HEK293 (cell line): ENCODE measurements at regions not wholly inside any gene's neighbourhood (a gene's known extent, or its start where the extent isn't known, plus 50 kb on each side); places are given as distances from the start of the nearest gene placed in this dataset.

Experiments used
- CTCF ChIA-PET: fragments of 350-600 bp; formaldehyde crosslinking; extraction: SDS; loops from one replicate; lab custom pipeline; 2021; ENCODE audit warnings: antibody characterized with exemption; lab: Yijun Ruan, JAX
- POLR2A ChIA-PET: fragments of 300-600 bp; formaldehyde crosslinking; extraction: SDS; loops from one replicate; lab custom pipeline; 2020; ENCODE audit warnings: antibody characterized with exemption, inconsistent platforms; lab: Yijun Ruan, JAX
- H3K27ac ChIP-seq: fragments of 200-500 bp; sonication (Bioruptor generic); 2 replicates; pipeline ENCODE4 v1.5.1; 2014; ENCODE audit warnings: low read depth, low read length, control low read depth, inconsistent platforms; ENCODE audit errors: extremely low read depth
- H3K36me3 ChIP-seq, 2 experiments: fragments of 200-500 bp in 1 of 2; sonication (Bioruptor generic) in 1 of 2; 1 replicate in 1 of 2; 2 replicates in 1 of 2; pipeline ENCODE4 v1.5.1; 2014 to 2017; ENCODE audit warnings: inconsistent platforms in 2 of 2, low read length in 2 of 2; ENCODE audit not compliant: control insufficient read depth in 2 of 2, insufficient read depth in 1 of 2
- H3K4me1 ChIP-seq: fragments of 200-500 bp; sonication (Bioruptor generic); 2 replicates; pipeline ENCODE4 v1.5.1; 2014; ENCODE audit warnings: mild to moderate bottlenecking, low read length, inconsistent platforms; ENCODE audit not compliant: control insufficient read depth, insufficient read depth
- H3K4me3 ChIP-seq: 2 replicates; pipeline ENCODE4 v1.5.1; 2011; ENCODE audit warnings: low read depth, mild to moderate bottlenecking, control low read depth, low read length, moderate library complexity
- H3K9me3 ChIP-seq: fragments of 200-500 bp; sonication (Bioruptor generic); 2 replicates; pipeline ENCODE4 v1.5.1; 2014; ENCODE audit warnings: low read depth, low read length, inconsistent platforms; ENCODE audit not compliant: control insufficient read depth, insufficient read depth
- GFI1B ChIP-seq: fragments of 450-650 bp; formaldehyde crosslinking; IDR thresholded peaks from 2 replicates; pipeline ENCODE4 v1.5.1; 2016; ENCODE audit warnings: missing biosample characterization, missing genetic modification characterization
- GLIS1 ChIP-seq: fragments of 450-650 bp; formaldehyde crosslinking; IDR thresholded peaks from 2 replicates; pipeline ENCODE4 v1.5.1; 2016; ENCODE audit warnings: missing biosample characterization, missing genetic modification characterization
- IKZF3 ChIP-seq: fragments of 450-650 bp; IDR thresholded peaks from 2 replicates; pipeline ENCODE4 v1.5.0; 2018; ENCODE audit warnings: missing biosample characterization, mild to moderate bottlenecking, missing genetic modification characterization, moderate library complexity
- MZF1 ChIP-seq: fragments of 450-650 bp; formaldehyde crosslinking; IDR thresholded peaks from 2 replicates; pipeline ENCODE4 v1.5.1; 2017; ENCODE audit warnings: missing biosample characterization, missing genetic modification characterization, borderline replicate concordance
- PRDM1 ChIP-seq: fragments of 450-650 bp; formaldehyde crosslinking; IDR thresholded peaks from 2 replicates; pipeline ENCODE4; 2016; ENCODE audit warnings: missing biosample characterization, missing genetic modification characterization
- SCRT2 ChIP-seq: fragments of 450-650 bp; formaldehyde crosslinking; IDR thresholded peaks from 2 replicates; pipeline ENCODE4 v1.5.1; 2016; ENCODE audit warnings: missing biosample characterization, missing genetic modification characterization
- ZBTB20 ChIP-seq: fragments of 450-650 bp; formaldehyde crosslinking; IDR thresholded peaks from 2 replicates; pipeline ENCODE4 v1.5.1; 2016; ENCODE audit warnings: missing biosample characterization, missing genetic modification characterization
- ZFHX2 ChIP-seq: fragments of 450-650 bp; formaldehyde crosslinking; conservative IDR thresholded peaks from 2 replicates; pipeline ENCODE4 v1.5.1; 2016; ENCODE audit warnings: missing biosample characterization, missing genetic modification characterization
- ZFP69B ChIP-seq: fragments of 450-650 bp; formaldehyde crosslinking; IDR thresholded peaks from 2 replicates; pipeline ENCODE4 v1.5.1; 2016; ENCODE audit warnings: missing biosample characterization, missing genetic modification characterization
- ZNF114 ChIP-seq: fragments of 450-650 bp; formaldehyde crosslinking; IDR thresholded peaks from 2 replicates; pipeline ENCODE4 v1.5.0; 2017; ENCODE audit warnings: missing biosample characterization, missing genetic modification characterization
- ZNF174 ChIP-seq: fragments of 450-650 bp; formaldehyde crosslinking; IDR thresholded peaks from 2 replicates; pipeline ENCODE4 v1.5.0; 2017; ENCODE audit warnings: missing biosample characterization, mild to moderate bottlenecking, missing genetic modification characterization
- ZNF175 ChIP-seq: fragments of 450-650 bp; formaldehyde crosslinking; IDR thresholded peaks from 2 replicates; pipeline ENCODE4 v1.5.1; 2016; ENCODE audit warnings: missing biosample characterization, missing genetic modification characterization
- ZNF211 ChIP-seq: fragments of 450-650 bp; formaldehyde crosslinking; IDR thresholded peaks from 2 replicates; pipeline ENCODE4 v1.5.1; 2016; ENCODE audit warnings: low read depth, missing biosample characterization, missing genetic modification characterization
- ZNF416 ChIP-seq: fragments of 450-650 bp; formaldehyde crosslinking; IDR thresholded peaks from 2 replicates; pipeline ENCODE4 v1.5.1; 2016; ENCODE audit warnings: missing biosample characterization, missing genetic modification characterization
- ZNF426 ChIP-seq: fragments of 450-650 bp; formaldehyde crosslinking; IDR thresholded peaks from 2 replicates; pipeline ENCODE4 v1.5.1; 2017; ENCODE audit warnings: missing biosample characterization, missing genetic modification characterization, mild to moderate bottlenecking, inconsistent platforms, moderate library complexity
- ZNF549 ChIP-seq: fragments of 450-650 bp; IDR thresholded peaks from 2 replicates; pipeline ENCODE4 v1.5.1; 2018; ENCODE audit warnings: missing biosample characterization, missing genetic modification characterization, mild to moderate bottlenecking, inconsistent platforms, moderate library complexity
- ZNF585B ChIP-seq: fragments of 450-650 bp; formaldehyde crosslinking; IDR thresholded peaks from 2 replicates; pipeline ENCODE4 v1.5.1; 2016; ENCODE audit warnings: missing biosample characterization, missing genetic modification characterization
- ZNF658 ChIP-seq: fragments of 450-650 bp; formaldehyde crosslinking; IDR thresholded peaks from 2 replicates; pipeline ENCODE4; 2016; ENCODE audit warnings: missing biosample characterization, missing genetic modification characterization
- ZNF670 ChIP-seq: fragments of 450-650 bp; formaldehyde crosslinking; IDR thresholded peaks from 2 replicates; pipeline ENCODE4 v1.5.1; 2016; ENCODE audit warnings: missing biosample characterization, missing genetic modification characterization, low read depth
- ZNF791 ChIP-seq: fragments of 450-650 bp; formaldehyde crosslinking; IDR thresholded peaks from 2 replicates; pipeline ENCODE4 v1.5.1; 2016; ENCODE audit warnings: missing biosample characterization, missing genetic modification characterization
- TF ChIP-seq, protein P1 (sequence below): fragments of 450-650 bp; formaldehyde crosslinking; IDR thresholded peaks from 2 replicates; pipeline ENCODE4 v1.5.1; 2017; ENCODE audit warnings: missing biosample characterization, mild to moderate bottlenecking, missing genetic modification characterization, moderate library complexity
- TF ChIP-seq, protein P2 (sequence below): fragments of 450-650 bp; formaldehyde crosslinking; IDR thresholded peaks from 2 replicates; pipeline ENCODE4 v1.5.1; 2017; ENCODE audit warnings: missing biosample characterization, missing genetic modification characterization
- TF ChIP-seq, protein P3 (sequence below): fragments of 450-650 bp; formaldehyde crosslinking; IDR thresholded peaks from 2 replicates; pipeline ENCODE4 v1.5.1; 2016; ENCODE audit warnings: missing biosample characterization, missing genetic modification characterization, borderline replicate concordance
- TF ChIP-seq, protein P4 (sequence below): fragments of 450-650 bp; formaldehyde crosslinking; IDR thresholded peaks from 2 replicates; pipeline ENCODE4 v1.5.1; 2016; ENCODE audit warnings: missing biosample characterization, missing genetic modification characterization
- TF ChIP-seq, protein P5 (sequence below): fragments of 450-650 bp; formaldehyde crosslinking; IDR thresholded peaks from 2 replicates; pipeline ENCODE4 v1.5.1; 2017; ENCODE audit warnings: missing biosample characterization, missing genetic modification characterization

DNA sequence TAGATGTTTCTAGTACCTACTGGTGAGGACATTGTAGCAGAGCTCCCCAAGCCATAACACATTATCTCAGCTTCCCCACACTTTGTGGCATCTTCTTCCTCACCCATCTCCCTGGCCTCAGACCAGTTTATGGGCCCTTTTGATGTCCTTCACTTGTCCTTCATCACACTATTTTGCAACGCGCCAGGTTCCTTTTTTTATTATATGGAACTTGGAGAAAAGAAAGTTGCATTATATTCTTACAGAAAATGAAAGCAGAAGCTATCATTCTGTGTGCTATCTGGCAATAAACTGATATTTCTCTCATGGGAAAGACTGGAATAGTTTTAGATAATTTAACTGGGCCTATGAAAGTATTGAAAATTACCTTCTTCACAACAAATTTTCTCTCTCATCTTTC, 196.9 kb upstream of the ETV3 start:
- CTCF ChIA-PET = interaction anchor here (0.7 kb wide), 1 partner anchor 786 kb away, joined by 3 read pairs; no protein-coding TSS in a partner anchor
- no peaks in the 10 kb centered on the region for H3K4me1 ChIP-seq
- H3K36me3 ChIP-seq = no peaks in the 10 kb centered on the region
- TF ChIP-seq, protein P1, sequence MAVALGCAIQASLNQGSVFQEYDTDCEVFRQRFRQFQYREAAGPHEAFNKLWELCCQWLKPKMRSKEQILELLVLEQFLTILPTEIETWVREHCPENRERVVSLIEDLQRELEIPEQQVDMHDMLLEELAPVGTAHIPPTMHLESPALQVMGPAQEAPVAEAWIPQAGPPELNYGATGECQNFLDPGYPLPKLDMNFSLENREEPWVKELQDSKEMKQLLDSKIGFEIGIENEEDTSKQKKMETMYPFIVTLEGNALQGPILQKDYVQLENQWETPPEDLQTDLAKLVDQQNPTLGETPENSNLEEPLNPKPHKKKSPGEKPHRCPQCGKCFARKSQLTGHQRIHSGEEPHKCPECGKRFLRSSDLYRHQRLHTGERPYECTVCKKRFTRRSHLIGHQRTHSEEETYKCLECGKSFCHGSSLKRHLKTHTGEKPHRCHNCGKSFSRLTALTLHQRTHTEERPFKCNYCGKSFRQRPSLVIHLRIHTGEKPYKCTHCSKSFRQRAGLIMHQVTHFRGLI = no peak
- TF ChIP-seq PRDM1 (no peak), ZNF426 (no peak), ZNF585B (tag by site-specific recombination) (no peak), ZNF670 (no peak), MZF1 (tag by site-specific recombination) (no peak), SCRT2 (tag by site-specific recombination) (no peak), GLIS1 (no peak), ZNF174 (tag by site-specific recombination) (no peak), GFI1B (tag by site-specific recombination) (no peak), ZNF549 (tag by site-specific recombination) (no peak), ZNF791 (tag by site-specific recombination) (no peak), ZNF416 (no peak), ZNF114 (tag by site-specific recombination) (no peak), ZNF211 (no peak)
- TF ChIP-seq, protein P2, sequence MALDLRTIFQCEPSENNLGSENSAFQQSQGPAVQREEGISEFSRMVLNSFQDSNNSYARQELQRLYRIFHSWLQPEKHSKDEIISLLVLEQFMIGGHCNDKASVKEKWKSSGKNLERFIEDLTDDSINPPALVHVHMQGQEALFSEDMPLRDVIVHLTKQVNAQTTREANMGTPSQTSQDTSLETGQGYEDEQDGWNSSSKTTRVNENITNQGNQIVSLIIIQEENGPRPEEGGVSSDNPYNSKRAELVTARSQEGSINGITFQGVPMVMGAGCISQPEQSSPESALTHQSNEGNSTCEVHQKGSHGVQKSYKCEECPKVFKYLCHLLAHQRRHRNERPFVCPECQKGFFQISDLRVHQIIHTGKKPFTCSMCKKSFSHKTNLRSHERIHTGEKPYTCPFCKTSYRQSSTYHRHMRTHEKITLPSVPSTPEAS (tag by site-specific recombination) = no peak
- TF ChIP-seq, protein P3, sequence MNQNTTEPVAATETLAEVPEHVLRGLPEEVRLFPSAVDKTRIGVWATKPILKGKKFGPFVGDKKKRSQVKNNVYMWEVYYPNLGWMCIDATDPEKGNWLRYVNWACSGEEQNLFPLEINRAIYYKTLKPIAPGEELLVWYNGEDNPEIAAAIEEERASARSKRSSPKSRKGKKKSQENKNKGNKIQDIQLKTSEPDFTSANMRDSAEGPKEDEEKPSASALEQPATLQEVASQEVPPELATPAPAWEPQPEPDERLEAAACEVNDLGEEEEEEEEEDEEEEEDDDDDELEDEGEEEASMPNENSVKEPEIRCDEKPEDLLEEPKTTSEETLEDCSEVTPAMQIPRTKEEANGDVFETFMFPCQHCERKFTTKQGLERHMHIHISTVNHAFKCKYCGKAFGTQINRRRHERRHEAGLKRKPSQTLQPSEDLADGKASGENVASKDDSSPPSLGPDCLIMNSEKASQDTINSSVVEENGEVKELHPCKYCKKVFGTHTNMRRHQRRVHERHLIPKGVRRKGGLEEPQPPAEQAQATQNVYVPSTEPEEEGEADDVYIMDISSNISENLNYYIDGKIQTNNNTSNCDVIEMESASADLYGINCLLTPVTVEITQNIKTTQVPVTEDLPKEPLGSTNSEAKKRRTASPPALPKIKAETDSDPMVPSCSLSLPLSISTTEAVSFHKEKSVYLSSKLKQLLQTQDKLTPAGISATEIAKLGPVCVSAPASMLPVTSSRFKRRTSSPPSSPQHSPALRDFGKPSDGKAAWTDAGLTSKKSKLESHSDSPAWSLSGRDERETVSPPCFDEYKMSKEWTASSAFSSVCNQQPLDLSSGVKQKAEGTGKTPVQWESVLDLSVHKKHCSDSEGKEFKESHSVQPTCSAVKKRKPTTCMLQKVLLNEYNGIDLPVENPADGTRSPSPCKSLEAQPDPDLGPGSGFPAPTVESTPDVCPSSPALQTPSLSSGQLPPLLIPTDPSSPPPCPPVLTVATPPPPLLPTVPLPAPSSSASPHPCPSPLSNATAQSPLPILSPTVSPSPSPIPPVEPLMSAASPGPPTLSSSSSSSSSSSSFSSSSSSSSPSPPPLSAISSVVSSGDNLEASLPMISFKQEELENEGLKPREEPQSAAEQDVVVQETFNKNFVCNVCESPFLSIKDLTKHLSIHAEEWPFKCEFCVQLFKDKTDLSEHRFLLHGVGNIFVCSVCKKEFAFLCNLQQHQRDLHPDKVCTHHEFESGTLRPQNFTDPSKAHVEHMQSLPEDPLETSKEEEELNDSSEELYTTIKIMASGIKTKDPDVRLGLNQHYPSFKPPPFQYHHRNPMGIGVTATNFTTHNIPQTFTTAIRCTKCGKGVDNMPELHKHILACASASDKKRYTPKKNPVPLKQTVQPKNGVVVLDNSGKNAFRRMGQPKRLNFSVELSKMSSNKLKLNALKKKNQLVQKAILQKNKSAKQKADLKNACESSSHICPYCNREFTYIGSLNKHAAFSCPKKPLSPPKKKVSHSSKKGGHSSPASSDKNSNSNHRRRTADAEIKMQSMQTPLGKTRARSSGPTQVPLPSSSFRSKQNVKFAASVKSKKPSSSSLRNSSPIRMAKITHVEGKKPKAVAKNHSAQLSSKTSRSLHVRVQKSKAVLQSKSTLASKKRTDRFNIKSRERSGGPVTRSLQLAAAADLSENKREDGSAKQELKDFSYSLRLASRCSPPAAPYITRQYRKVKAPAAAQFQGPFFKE (tag by site-specific recombination) = no peak
- TF ChIP-seq, all 188 proteins: peak for 0
- H3K9me3 ChIP-seq = no peaks in the 10 kb centered on the region
- no peak overlapping the region for H3K4me3 ChIP-seq
- POLR2A ChIA-PET = no interaction called here
- H3K27ac ChIP-seq = no peak overlapping the region

DNA sequence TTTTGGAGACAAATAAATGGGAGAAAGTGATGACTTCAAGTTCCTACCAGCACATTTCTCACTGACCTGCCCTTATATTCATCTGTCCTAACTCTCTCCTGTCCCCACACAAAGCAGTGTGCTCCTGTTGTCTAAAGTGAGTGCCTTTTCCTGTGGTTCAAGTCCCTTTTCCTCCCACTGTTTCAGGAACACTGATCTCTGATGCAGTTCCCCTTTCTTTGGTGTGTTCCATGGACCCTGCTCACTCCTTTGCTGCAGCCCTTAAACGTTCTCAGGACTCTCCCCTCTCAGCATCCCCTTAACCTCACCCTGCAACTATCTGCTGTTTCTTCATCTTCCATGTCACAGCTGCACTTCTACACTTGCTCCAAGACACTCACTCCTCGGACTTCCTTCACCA, 195.8 kb upstream of the ETV3 start:
- no peaks in the 10 kb centered on the region for H3K9me3 ChIP-seq
- H3K27ac ChIP-seq = no peak overlapping the region
- H3K36me3 ChIP-seq = no peaks in the 10 kb centered on the region
- POLR2A ChIA-PET = no interaction called here
- CTCF ChIA-PET = no interaction called here
- H3K4me3 ChIP-seq = no peak overlapping the region
- no peaks in the 10 kb centered on the region for H3K4me1 ChIP-seq
- TF ChIP-seq ZNF658 (tag by site-specific recombination) (no peak), ZBTB20 (tag by site-specific recombination) (no peak), IKZF3 (tag by site-specific recombination) (no peak), ZFP69B (tag by site-specific recombination) (no peak), ZFHX2 (no peak), ZNF175 (tag by site-specific recombination) (no peak)
- TF ChIP-seq, protein P4, sequence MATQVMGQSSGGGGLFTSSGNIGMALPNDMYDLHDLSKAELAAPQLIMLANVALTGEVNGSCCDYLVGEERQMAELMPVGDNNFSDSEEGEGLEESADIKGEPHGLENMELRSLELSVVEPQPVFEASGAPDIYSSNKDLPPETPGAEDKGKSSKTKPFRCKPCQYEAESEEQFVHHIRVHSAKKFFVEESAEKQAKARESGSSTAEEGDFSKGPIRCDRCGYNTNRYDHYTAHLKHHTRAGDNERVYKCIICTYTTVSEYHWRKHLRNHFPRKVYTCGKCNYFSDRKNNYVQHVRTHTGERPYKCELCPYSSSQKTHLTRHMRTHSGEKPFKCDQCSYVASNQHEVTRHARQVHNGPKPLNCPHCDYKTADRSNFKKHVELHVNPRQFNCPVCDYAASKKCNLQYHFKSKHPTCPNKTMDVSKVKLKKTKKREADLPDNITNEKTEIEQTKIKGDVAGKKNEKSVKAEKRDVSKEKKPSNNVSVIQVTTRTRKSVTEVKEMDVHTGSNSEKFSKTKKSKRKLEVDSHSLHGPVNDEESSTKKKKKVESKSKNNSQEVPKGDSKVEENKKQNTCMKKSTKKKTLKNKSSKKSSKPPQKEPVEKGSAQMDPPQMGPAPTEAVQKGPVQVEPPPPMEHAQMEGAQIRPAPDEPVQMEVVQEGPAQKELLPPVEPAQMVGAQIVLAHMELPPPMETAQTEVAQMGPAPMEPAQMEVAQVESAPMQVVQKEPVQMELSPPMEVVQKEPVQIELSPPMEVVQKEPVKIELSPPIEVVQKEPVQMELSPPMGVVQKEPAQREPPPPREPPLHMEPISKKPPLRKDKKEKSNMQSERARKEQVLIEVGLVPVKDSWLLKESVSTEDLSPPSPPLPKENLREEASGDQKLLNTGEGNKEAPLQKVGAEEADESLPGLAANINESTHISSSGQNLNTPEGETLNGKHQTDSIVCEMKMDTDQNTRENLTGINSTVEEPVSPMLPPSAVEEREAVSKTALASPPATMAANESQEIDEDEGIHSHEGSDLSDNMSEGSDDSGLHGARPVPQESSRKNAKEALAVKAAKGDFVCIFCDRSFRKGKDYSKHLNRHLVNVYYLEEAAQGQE (tag by site-specific recombination) = no peak
- TF ChIP-seq, protein P5, sequence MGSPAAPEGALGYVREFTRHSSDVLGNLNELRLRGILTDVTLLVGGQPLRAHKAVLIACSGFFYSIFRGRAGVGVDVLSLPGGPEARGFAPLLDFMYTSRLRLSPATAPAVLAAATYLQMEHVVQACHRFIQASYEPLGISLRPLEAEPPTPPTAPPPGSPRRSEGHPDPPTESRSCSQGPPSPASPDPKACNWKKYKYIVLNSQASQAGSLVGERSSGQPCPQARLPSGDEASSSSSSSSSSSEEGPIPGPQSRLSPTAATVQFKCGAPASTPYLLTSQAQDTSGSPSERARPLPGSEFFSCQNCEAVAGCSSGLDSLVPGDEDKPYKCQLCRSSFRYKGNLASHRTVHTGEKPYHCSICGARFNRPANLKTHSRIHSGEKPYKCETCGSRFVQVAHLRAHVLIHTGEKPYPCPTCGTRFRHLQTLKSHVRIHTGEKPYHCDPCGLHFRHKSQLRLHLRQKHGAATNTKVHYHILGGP = no peak
